Keratinocyte (primary cell): ENCODE measurements at regions not wholly inside any gene's neighbourhood (a gene's known extent, or its start where the extent isn't known, plus 50 kb on each side); places are given as distances from the start of the nearest gene placed in this dataset.

Experiments used
- DNase-seq: peaks from one replicate; pipeline ENCODE4 v3.0.0-alpha.2; 2011; ENCODE audit warnings: low read depth, missing footprints, low spot score
- FAIRE-seq: peaks from 2 replicates; lab custom pipeline; 2011; peaks lifted over from hg19 to GRCh38; lab: Jason Lieb, UNC
- H2AFZ ChIP-seq: 2 replicates; pipeline ENCODE4 v1.6.0; 2012; ENCODE audit warnings: low read length, control low read depth, inconsistent platforms; ENCODE audit not compliant: control insufficient read depth
- H3K27ac ChIP-seq: 2 replicates; pipeline ENCODE4 v1.5.1; 2011; ENCODE audit warnings: low read length; ENCODE audit not compliant: control insufficient read depth, insufficient read depth
- H3K27me3 ChIP-seq: 3 replicates; pipeline ENCODE4 v1.6.0; 2011; ENCODE audit warnings: low read length; ENCODE audit not compliant: control insufficient read depth, insufficient read depth; ENCODE audit errors: extremely low read depth
- H3K36me3 ChIP-seq, 2 experiments: 2 replicates in 1 of 2; 3 replicates in 1 of 2; pipeline ENCODE4 v1.5.1; 2011; ENCODE audit warnings: low read length in 2 of 2, mild to moderate bottlenecking in 1 of 2; ENCODE audit not compliant: control insufficient read depth in 2 of 2, insufficient read depth in 2 of 2; ENCODE audit errors: extremely low read depth in 1 of 2
- H3K4me1 ChIP-seq: 3 replicates; pipeline ENCODE4 v1.5.1; 2011; ENCODE audit warnings: low read length; ENCODE audit not compliant: control insufficient read depth, insufficient read depth; ENCODE audit errors: extremely low read depth
- H3K4me2 ChIP-seq: 3 replicates; pipeline ENCODE4 v1.6.0; 2011; ENCODE audit warnings: low read depth, low read length; ENCODE audit not compliant: control insufficient read depth, insufficient read depth; ENCODE audit errors: extremely low read depth
- H3K4me3 ChIP-seq, 3 experiments: fragments of 200-600 bp in 1 of 3; sonication (generic) in 1 of 3; 2 replicates in 2 of 3; 3 replicates in 1 of 3; pipeline ENCODE4 v1.5.1; 2011 to 2016; ENCODE audit warnings: low read length in 3 of 3, mild to moderate bottlenecking in 3 of 3, control low read depth in 2 of 3, inconsistent platforms in 1 of 3, low read depth in 1 of 3, mixed read lengths in 1 of 3, mixed run types in 1 of 3, moderate library complexity in 1 of 3; ENCODE audit not compliant: control insufficient read depth in 2 of 3, insufficient read depth in 2 of 3; ENCODE audit errors: extremely low read depth in 1 of 3
- H3K79me2 ChIP-seq: 2 replicates; pipeline ENCODE4 v1.6.0; 2012; ENCODE audit warnings: low read length; ENCODE audit not compliant: control insufficient read depth, insufficient read depth
- H3K9ac ChIP-seq: 3 replicates; pipeline ENCODE4 v1.6.0; 2011; ENCODE audit warnings: low read length; ENCODE audit not compliant: control insufficient read depth, insufficient read depth; ENCODE audit errors: extremely low read depth
- H3K9me1 ChIP-seq: 3 replicates; pipeline ENCODE4 v1.6.0; 2011; ENCODE audit warnings: low read length; ENCODE audit not compliant: control insufficient read depth, insufficient read depth; ENCODE audit errors: extremely low read depth
- H3K9me3 ChIP-seq: 2 replicates; pipeline ENCODE4 v1.5.1; 2012; ENCODE audit warnings: low read depth, low read length; ENCODE audit not compliant: control insufficient read depth
- H4K20me1 ChIP-seq: 3 replicates; pipeline ENCODE4 v1.6.0; 2011; ENCODE audit warnings: low read length; ENCODE audit not compliant: control insufficient read depth, insufficient read depth; ENCODE audit errors: extremely low read depth
- EZH2 ChIP-seq: IDR thresholded peaks from one replicate; pipeline ENCODE4 v1.6.1; 2012; ENCODE audit warnings: inconsistent platforms, mild to moderate bottlenecking, low read length, moderate library complexity
- dilution Hi-C: fragments of 300-500 bp; cut with MboI; formaldehyde crosslinking; loops from one replicate; pipeline ENCODE4 v1.7.0; 2020; ENCODE audit warnings: low sequenced_read_pairs; ENCODE audit not compliant: extremely low pct_ligation_motif_present
- TF ChIP-seq, protein P1 (sequence below), 3 experiments: IDR thresholded peaks in 1 of 3; conservative IDR thresholded peaks in 1 of 3; optimal IDR thresholded peaks in 1 of 3; 2 replicates in 2 of 3; 3 replicates in 1 of 3; pipeline versions ENCODE3 to v1.5.1; 2011; ENCODE audit warnings: low read length in 3 of 3, mild to moderate bottlenecking in 3 of 3, moderate library complexity in 2 of 3, control low read depth in 1 of 3, inconsistent platforms in 1 of 3; ENCODE audit not compliant: insufficient read depth in 2 of 3; ENCODE audit errors: extremely low read depth in 1 of 3

DNA sequence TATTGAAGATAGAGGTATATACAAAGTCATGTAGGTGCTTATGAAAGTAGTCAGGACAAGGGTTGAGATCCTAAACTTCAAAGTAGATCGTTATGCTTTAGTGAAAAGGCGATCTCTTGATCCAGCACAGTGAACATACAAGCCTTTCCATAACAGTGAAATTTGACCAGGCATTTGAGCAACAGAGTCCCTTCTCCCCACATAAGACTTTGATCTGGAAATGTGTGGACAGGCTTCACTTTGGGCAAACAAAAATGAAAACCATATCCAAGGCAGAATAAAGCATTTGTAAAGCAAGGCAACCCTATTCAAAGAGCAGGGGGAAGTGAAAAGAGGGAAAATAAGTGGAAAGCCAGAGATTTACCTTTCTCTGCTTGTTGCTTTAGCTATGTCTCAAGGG, 311.9 kb upstream of the SORCS1 start:
- no peaks in the 10 kb centered on the region for H3K9me3 ChIP-seq
- H3K9me1 ChIP-seq: no peaks in the 10 kb centered on the region
- H4K20me1 ChIP-seq: no peaks in the 10 kb centered on the region
- no peak for FAIRE-seq
- no peaks in the 10 kb centered on the region for H3K27me3 ChIP-seq
- no peak overlapping the region for H3K27ac ChIP-seq
- no peak for DNase-seq
- H2AFZ ChIP-seq: no peak overlapping the region
- dilution Hi-C loops: no loop called here
- H3K36me3 ChIP-seq: no peaks in the 10 kb centered on the region
- H3K4me3 ChIP-seq: no peak overlapping the region
- H3K4me2 ChIP-seq: no peak overlapping the region
- no peak for TF ChIP-seq EZH2
- TF ChIP-seq, protein P1, sequence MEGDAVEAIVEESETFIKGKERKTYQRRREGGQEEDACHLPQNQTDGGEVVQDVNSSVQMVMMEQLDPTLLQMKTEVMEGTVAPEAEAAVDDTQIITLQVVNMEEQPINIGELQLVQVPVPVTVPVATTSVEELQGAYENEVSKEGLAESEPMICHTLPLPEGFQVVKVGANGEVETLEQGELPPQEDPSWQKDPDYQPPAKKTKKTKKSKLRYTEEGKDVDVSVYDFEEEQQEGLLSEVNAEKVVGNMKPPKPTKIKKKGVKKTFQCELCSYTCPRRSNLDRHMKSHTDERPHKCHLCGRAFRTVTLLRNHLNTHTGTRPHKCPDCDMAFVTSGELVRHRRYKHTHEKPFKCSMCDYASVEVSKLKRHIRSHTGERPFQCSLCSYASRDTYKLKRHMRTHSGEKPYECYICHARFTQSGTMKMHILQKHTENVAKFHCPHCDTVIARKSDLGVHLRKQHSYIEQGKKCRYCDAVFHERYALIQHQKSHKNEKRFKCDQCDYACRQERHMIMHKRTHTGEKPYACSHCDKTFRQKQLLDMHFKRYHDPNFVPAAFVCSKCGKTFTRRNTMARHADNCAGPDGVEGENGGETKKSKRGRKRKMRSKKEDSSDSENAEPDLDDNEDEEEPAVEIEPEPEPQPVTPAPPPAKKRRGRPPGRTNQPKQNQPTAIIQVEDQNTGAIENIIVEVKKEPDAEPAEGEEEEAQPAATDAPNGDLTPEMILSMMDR (optimal IDR thresholded peaks at IDR 0.05 in 1 of 3, IDR thresholded peaks at IDR 0.05 in 1 of 3, conservative IDR thresholded peaks at IDR 0.05 in 1 of 3; ENCODE audit: extremely low read depth in 1 of 3, insufficient read depth in 2 of 3, low read length in 3 of 3): no peak
- no peaks in the 10 kb centered on the region for H3K79me2 ChIP-seq
- no peak overlapping the region for H3K9ac ChIP-seq
- H3K4me1 ChIP-seq: no peaks in the 10 kb centered on the region

GRCh38 chr10:107474650-107475049, 310.1 kb upstream of the SORCS1 start:
- FAIRE-seq (no peak), DNase-seq (no peak)
- Histone ChIP-seq H3K27ac (no peak overlapping the region), H3K4me1 (no peaks in the 10 kb centered on the region), H3K9me3 (no peaks in the 10 kb centered on the region), H3K4me3 (no peak overlapping the region), H2AFZ (no peak overlapping the region), H3K9ac (no peak overlapping the region), H3K4me2 (no peak overlapping the region), H3K79me2 (no peaks in the 10 kb centered on the region), H3K9me1 (no peaks in the 10 kb centered on the region), H3K27me3 (no peaks in the 10 kb centered on the region), H4K20me1 (no peaks in the 10 kb centered on the region), H3K36me3 (no peaks in the 10 kb centered on the region)
- no peak for TF ChIP-seq EZH2
- TF ChIP-seq, protein P1 (optimal IDR thresholded peaks at IDR 0.05 in 1 of 3, IDR thresholded peaks at IDR 0.05 in 1 of 3, conservative IDR thresholded peaks at IDR 0.05 in 1 of 3; ENCODE audit: extremely low read depth in 1 of 3, insufficient read depth in 2 of 3, low read length in 3 of 3): no peak
- dilution Hi-C loops: no loop called here
